ENCODE measurements at regions not wholly inside any gene's neighbourhood (a gene's known extent, or its start where the extent isn't known, plus 50 kb on each side); places are given as distances from the start of the nearest gene placed in this dataset.

GRCh38 chr4:89665662-89666061, 171.3 kb downstream of the SNCA start:
- TF ChIP-seq, protein P1, sequence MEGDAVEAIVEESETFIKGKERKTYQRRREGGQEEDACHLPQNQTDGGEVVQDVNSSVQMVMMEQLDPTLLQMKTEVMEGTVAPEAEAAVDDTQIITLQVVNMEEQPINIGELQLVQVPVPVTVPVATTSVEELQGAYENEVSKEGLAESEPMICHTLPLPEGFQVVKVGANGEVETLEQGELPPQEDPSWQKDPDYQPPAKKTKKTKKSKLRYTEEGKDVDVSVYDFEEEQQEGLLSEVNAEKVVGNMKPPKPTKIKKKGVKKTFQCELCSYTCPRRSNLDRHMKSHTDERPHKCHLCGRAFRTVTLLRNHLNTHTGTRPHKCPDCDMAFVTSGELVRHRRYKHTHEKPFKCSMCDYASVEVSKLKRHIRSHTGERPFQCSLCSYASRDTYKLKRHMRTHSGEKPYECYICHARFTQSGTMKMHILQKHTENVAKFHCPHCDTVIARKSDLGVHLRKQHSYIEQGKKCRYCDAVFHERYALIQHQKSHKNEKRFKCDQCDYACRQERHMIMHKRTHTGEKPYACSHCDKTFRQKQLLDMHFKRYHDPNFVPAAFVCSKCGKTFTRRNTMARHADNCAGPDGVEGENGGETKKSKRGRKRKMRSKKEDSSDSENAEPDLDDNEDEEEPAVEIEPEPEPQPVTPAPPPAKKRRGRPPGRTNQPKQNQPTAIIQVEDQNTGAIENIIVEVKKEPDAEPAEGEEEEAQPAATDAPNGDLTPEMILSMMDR (IDR thresholded peaks at IDR 0.05; ENCODE audit: insufficient read depth, low read length): no peak
- no peak for TF ChIP-seq REST (IDR thresholded peaks at IDR 0.05; ENCODE audit: insufficient replicate concordance, low read depth)
- TF ChIP-seq POLR2AphosphoS5 (IDR thresholded peaks at IDR 0.05; ENCODE audit: low read depth): no peak
- no peak for TF ChIP-seq GABPA (IDR thresholded peaks at IDR 0.05; ENCODE audit: low read depth)
- TF ChIP-seq SPI1 (IDR thresholded peaks at IDR 0.05; ENCODE audit: borderline replicate concordance, low read depth): no peak

Measured in HL-60 (cell line).